ENCODE measurements at regions not wholly inside any gene's neighbourhood (a gene's known extent, or its start where the extent isn't known, plus 50 kb on each side); places are given as distances from the start of the nearest gene placed in this dataset.
"Not testable (repeated sequence)": the region's sequence is repeated elsewhere in the genome, so short reads cannot be mapped to it uniquely, and the experiment has no call there.

DNA sequence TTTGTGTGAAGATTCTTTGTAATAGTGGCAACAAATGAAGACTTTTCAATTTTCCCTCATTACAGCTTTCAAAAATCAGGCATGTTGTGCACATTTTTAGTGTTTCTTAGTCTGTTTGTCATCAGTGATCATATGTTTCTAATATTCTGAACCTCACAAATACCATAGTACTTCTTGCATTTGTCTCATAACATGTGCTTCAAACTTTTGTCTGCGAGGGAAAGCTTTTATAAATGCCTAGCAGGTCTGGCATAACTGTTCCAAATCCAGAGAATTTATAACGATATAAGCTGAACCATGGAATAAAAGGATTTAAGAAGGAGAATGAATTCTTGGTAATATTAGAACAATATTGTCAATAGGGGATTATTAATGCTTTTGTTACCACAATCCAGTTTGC, 670.2 kb downstream of the RFPL4B start:
- Histone ChIP-seq H3K36me3 (ENCODE audit: control insufficient read depth, insufficient read depth, low read length) (no peaks in the 10 kb centered on the region), H3K4me1 (ENCODE audit: control insufficient read depth, insufficient read depth, low read length, poor library complexity, severe bottlenecking) (peaks cover 6% of the 10 kb centered on the region), H3K9me3 (ENCODE audit: control insufficient read depth, low read length) (no peaks in the 10 kb centered on the region), H3K27ac (ENCODE audit: low read depth, low read length, severe bottlenecking) (no peak overlapping the region), H3K4me3 (ENCODE audit: extremely low read depth, insufficient read depth, low read length, poor library complexity, severe bottlenecking) (no peak overlapping the region)
- 92 to 100% methylated on average over 2 of the region's 2 CpGs for WGBS, 2 experiments (ENCODE audit: insufficient coverage in 2 of 2)

DNA sequence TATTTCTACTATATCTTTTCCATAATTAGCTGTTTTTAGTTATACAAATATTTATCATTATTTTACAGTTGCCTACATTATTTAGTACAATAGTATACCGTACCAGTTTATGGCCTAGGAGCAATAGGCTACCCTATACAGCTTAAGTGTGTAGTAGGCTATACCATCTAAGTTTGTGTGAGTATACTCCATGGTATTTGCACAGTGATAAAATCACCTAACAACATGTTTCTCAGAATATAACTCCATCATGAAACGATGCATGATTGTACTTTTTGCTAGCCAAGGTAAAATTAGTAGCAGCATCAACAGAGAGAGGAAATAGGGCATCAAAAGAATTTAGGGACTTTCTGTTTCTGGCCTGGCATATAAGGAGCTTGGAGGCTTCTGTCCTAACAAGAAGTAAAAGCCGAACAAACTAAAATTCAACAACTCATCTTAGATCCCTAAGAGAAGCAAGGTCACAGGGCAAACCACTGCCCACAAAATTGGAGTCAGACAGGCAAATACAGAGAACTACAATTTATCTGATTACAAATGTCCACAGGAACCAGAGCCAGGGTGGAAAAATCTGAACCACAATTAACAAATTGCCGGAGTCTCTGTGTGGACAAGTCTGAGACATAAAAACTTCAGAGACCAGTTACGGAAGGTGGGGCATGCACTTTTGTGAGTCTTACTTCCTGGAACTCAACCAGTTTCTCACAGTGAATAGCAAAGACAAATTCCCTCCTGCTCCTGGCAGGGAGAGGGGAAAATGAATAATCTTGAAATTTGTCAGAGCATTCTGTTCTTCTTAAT, 671.4 kb downstream of the RFPL4B start:
- no peaks in the 10 kb centered on the region for H3K36me3 ChIP-seq (ENCODE audit: control insufficient read depth, insufficient read depth, low read length)
- H3K9me3 ChIP-seq (ENCODE audit: control insufficient read depth, low read length) = no peaks in the 10 kb centered on the region
- 82 to 90% methylated on average over 2 to 3 of the region's 5 CpGs for WGBS, 2 experiments (ENCODE audit: insufficient coverage in 2 of 2)
- no peak overlapping the region for H3K4me3 ChIP-seq (ENCODE audit: extremely low read depth, insufficient read depth, low read length, poor library complexity, severe bottlenecking)
- peak overlapping the region; percentile 71 for H3K27ac ChIP-seq (ENCODE audit: low read depth, low read length, severe bottlenecking)
- H3K4me1 ChIP-seq (ENCODE audit: control insufficient read depth, insufficient read depth, low read length, poor library complexity, severe bottlenecking) = peaks cover 6% of the 10 kb centered on the region

DNA sequence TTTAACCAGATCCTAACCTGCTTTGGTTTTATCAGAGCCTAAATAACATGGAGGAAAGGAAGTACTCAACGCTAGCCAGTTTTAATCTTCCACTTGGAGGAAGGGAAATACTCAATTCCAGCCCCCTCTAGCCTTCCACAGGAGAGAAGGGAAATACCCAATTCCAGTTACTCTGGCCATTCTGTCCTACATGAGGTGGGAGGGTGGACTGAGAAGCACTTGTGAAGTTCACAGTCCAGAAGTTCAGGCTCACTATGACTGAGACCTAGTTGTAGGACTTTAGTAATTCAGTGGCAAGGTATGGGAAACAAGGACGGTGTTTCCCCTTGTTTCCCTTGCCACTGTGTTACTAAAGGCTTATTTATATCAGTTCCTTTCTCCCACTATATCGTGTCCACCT, 672.0 kb downstream of the RFPL4B start:
- Histone ChIP-seq H3K9me3 (ENCODE audit: control insufficient read depth, low read length) (no peaks in the 10 kb centered on the region), H3K4me3 (ENCODE audit: extremely low read depth, insufficient read depth, low read length, poor library complexity, severe bottlenecking) (no peak overlapping the region), H3K27ac (ENCODE audit: low read depth, low read length, severe bottlenecking) (peak overlapping the region; percentile 71), H3K4me1 (ENCODE audit: control insufficient read depth, insufficient read depth, low read length, poor library complexity, severe bottlenecking) (peaks cover 6% of the 10 kb centered on the region), H3K36me3 (ENCODE audit: control insufficient read depth, insufficient read depth, low read length) (no peaks in the 10 kb centered on the region)
- 100% methylated on average over 2 of the region's 3 CpGs; no CpG with 5 or more reads in 1 of the 2 experiments for WGBS, 2 experiments (ENCODE audit: insufficient coverage in 2 of 2)

DNA sequence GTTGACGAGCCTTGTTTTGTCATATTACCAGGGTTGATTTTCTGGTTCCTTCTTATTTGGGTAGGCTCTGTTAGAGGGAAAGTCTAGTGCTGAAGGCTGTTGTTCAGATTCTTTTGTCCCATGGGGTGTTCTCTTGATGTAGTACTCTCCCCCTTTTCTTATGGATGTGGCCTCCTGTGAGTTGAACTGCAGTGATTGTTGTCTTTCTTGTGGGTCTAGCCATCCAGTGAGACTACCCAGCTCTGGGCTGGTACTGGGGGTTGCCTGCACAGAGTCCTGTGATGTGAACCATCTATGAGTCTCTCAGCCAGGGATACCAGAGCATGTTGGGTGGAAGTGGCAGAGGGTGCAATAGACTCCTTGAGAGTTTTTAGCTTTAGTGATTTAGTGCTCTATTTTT, 680.6 kb downstream of the RFPL4B start:
- Histone ChIP-seq H3K4me1 (ENCODE audit: control insufficient read depth, insufficient read depth, low read length, poor library complexity, severe bottlenecking) (no peaks in the 10 kb centered on the region), H3K36me3 (ENCODE audit: control insufficient read depth, insufficient read depth, low read length) (no peaks in the 10 kb centered on the region), H3K4me3 (ENCODE audit: extremely low read depth, insufficient read depth, low read length, poor library complexity, severe bottlenecking) (no peak overlapping the region), H3K27ac (ENCODE audit: low read depth, low read length, severe bottlenecking) (no peak overlapping the region), H3K9me3 (ENCODE audit: control insufficient read depth, low read length) (no peaks in the 10 kb centered on the region)
- 83% methylated on average over 1 of the region's 1 CpG; no CpG with 5 or more reads in 1 of the 2 experiments for WGBS, 2 experiments (ENCODE audit: insufficient coverage in 2 of 2)

DNA sequence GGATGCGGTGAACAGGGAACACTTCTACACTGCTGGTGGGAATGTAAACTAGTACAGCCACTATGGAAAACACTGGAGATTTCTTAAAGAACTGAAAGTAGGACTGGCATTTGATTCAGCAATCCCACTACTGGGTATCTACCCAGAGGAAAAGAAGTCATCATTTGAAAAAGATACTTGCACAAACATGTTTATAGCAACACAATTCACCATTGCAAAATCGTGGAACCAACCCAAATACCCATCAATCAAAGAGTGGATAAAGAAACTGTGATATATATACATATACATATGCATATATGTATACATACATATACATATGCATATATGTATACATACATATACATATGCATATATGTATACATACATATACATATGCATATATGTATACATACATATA, 682.0 kb downstream of the RFPL4B start:
- H3K9me3 ChIP-seq (ENCODE audit: control insufficient read depth, low read length); H3K36me3 ChIP-seq (ENCODE audit: control insufficient read depth, insufficient read depth, low read length); H3K4me1 ChIP-seq (ENCODE audit: control insufficient read depth, insufficient read depth, low read length, poor library complexity, severe bottlenecking); H3K27ac ChIP-seq (ENCODE audit: low read depth, low read length, severe bottlenecking); H3K4me3 ChIP-seq (ENCODE audit: extremely low read depth, insufficient read depth, low read length, poor library complexity, severe bottlenecking): not testable (repeated sequence)
- no CpG with 5 or more reads among the region's 2 CpGs for WGBS, 2 experiments (ENCODE audit: insufficient coverage in 2 of 2)

DNA sequence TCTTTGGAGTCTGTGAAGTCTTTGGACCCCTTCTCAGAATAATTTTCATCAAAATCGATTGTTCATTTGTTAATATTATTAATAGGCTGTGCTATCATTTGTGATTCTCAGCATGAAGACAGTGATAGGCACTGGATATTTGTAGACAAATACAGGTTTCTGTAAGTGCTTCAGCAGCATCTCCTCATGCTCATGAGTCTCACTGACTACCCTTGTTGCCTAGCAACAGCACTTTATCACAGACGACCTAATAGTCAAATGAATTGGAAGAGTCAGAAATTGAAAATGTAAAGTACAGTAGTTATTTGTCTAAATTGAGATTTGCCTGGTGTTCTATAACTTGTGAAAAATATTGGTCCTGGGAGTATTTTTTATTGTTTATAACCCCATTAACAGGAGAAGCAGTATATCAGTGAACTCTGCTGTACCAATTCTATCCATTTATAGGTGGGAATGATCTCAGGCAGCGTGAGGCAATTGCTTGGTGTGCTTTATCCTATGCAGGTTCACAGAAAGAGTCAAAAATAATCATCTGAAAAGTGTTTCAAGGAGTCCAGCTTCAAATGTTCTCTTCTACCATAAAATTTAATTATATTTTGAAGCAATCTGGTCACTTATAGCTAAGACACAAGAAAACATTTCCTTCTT, 684.6 kb downstream of the RFPL4B start:
- Histone ChIP-seq H3K9me3 (ENCODE audit: control insufficient read depth, low read length) (no peaks in the 10 kb centered on the region), H3K36me3 (ENCODE audit: control insufficient read depth, insufficient read depth, low read length) (no peaks in the 10 kb centered on the region), H3K4me3 (ENCODE audit: extremely low read depth, insufficient read depth, low read length, poor library complexity, severe bottlenecking) (no peak overlapping the region), H3K4me1 (ENCODE audit: control insufficient read depth, insufficient read depth, low read length, poor library complexity, severe bottlenecking) (peaks cover 2% of the 10 kb centered on the region), H3K27ac (ENCODE audit: low read depth, low read length, severe bottlenecking) (no peak overlapping the region)
- 40% methylated on average over 1 of the region's 3 CpGs; no CpG with 5 or more reads in 1 of the 2 experiments for WGBS, 2 experiments (ENCODE audit: insufficient coverage in 2 of 2)

DNA sequence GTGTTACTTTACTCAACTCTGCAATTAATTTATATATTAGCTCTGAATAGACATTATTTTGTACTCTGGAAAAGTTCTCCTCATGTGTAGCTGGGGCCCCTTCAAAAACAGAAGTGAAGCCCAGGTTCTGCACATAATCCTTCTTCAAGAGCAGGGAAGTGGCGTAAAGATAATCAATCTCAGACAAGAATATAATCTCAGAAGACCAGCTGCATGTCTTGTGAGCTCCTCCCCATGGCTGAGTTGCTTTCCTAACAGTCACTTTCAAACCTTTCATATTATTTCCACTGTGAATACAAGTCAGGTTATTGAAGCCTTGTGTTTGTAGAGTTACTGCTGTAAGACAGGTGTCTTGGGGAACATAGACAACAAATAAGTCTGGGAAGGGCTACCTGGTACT, 691.9 kb downstream of the RFPL4B start:
- H3K27ac ChIP-seq (ENCODE audit: low read depth, low read length, severe bottlenecking) = no peak overlapping the region
- WGBS, 2 experiments (ENCODE audit: insufficient coverage in 2 of 2) = 100% methylated on average over 1 of the region's 1 CpG; no CpG with 5 or more reads in 1 of the 2 experiments
- no peaks in the 10 kb centered on the region for H3K9me3 ChIP-seq (ENCODE audit: control insufficient read depth, low read length)
- peaks cover 2% of the 10 kb centered on the region for H3K4me1 ChIP-seq (ENCODE audit: control insufficient read depth, insufficient read depth, low read length, poor library complexity, severe bottlenecking)
- H3K36me3 ChIP-seq (ENCODE audit: control insufficient read depth, insufficient read depth, low read length) = no peaks in the 10 kb centered on the region
- H3K4me3 ChIP-seq (ENCODE audit: extremely low read depth, insufficient read depth, low read length, poor library complexity, severe bottlenecking) = no peak overlapping the region

DNA sequence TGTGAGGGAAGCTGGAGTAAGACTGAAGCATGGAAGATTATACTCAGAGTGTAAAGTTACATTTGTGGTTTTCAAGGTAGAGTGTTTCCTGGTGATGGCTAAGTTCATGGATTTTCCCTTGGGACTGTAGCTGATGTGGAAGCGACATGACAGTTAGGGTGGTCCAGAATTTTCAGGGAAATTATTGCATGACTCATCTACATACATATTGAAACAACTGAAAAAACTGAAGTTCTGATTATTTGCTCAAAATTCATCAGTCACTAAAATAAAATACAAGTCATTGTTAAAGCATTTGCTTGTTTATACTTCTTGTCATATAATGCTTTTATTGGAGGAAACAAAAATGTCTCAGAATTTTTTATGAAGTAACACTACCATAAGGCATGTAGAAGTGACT, 700.0 kb downstream of the RFPL4B start:
- Histone ChIP-seq H3K9me3 (ENCODE audit: control insufficient read depth, low read length) (no peaks in the 10 kb centered on the region), H3K36me3 (ENCODE audit: control insufficient read depth, insufficient read depth, low read length) (no peaks in the 10 kb centered on the region), H3K4me1 (ENCODE audit: control insufficient read depth, insufficient read depth, low read length, poor library complexity, severe bottlenecking) (peaks cover 7% of the 10 kb centered on the region), H3K4me3 (ENCODE audit: extremely low read depth, insufficient read depth, low read length, poor library complexity, severe bottlenecking) (no peak overlapping the region), H3K27ac (ENCODE audit: low read depth, low read length, severe bottlenecking) (no peak overlapping the region)
- no CpG with 5 or more reads among the region's 1 CpG for WGBS, 2 experiments (ENCODE audit: insufficient coverage in 2 of 2)

DNA sequence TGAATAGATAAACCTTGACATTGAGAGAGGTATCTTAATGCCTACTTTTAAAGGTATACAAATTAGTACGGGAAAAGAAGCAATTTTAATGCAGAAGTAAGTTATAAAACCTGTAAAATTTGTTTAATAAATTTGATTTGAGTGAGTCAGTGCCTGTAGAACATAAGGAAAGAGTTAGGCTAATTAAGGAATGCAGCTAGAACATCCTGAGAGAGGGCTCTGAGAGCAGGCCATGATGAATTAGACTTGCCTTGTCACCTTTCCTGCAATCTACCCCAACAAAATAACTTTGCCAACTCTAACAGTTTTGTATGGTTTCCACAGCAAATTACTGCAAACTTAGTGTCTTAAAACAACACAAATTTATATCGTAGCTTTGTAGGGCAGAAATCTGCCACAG, 700.8 kb downstream of the RFPL4B start:
- Histone ChIP-seq H3K36me3 (ENCODE audit: control insufficient read depth, insufficient read depth, low read length) (no peaks in the 10 kb centered on the region), H3K27ac (ENCODE audit: low read depth, low read length, severe bottlenecking) (no peak overlapping the region), H3K4me1 (ENCODE audit: control insufficient read depth, insufficient read depth, low read length, poor library complexity, severe bottlenecking) (peaks cover 7% of the 10 kb centered on the region), H3K9me3 (ENCODE audit: control insufficient read depth, low read length) (no peaks in the 10 kb centered on the region), H3K4me3 (ENCODE audit: extremely low read depth, insufficient read depth, low read length, poor library complexity, severe bottlenecking) (no peak overlapping the region)
- WGBS, 2 experiments (ENCODE audit: insufficient coverage in 2 of 2) = 85 to 96% methylated on average over 2 of the region's 2 CpGs

DNA sequence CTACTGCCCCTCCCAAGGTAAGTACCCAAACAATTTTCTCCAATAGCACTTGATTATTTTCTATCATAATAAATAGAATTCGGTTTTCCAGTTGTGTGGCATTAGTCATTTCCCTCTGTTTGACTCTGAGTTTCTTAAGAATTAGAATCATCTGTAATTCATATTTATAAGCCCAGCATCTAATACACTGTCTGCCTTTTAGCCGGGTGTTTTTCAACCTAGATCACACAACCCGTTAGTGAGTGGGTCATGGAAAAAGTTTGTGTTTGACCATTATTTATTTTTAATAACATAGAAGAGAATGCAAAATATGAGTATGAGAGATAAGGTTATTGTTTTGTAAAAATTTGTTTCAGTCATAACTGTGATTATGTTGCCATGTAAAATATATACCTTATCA, 701.6 kb downstream of the RFPL4B start:
- Histone ChIP-seq H3K36me3 (ENCODE audit: control insufficient read depth, insufficient read depth, low read length) (no peaks in the 10 kb centered on the region), H3K4me3 (ENCODE audit: extremely low read depth, insufficient read depth, low read length, poor library complexity, severe bottlenecking) (no peak overlapping the region), H3K9me3 (ENCODE audit: control insufficient read depth, low read length) (no peaks in the 10 kb centered on the region), H3K4me1 (ENCODE audit: control insufficient read depth, insufficient read depth, low read length, poor library complexity, severe bottlenecking) (peaks cover 7% of the 10 kb centered on the region), H3K27ac (ENCODE audit: low read depth, low read length, severe bottlenecking) (no peak overlapping the region)
- WGBS, 2 experiments (ENCODE audit: insufficient coverage in 2 of 2) = no CpG with 5 or more reads among the region's 3 CpGs

DNA sequence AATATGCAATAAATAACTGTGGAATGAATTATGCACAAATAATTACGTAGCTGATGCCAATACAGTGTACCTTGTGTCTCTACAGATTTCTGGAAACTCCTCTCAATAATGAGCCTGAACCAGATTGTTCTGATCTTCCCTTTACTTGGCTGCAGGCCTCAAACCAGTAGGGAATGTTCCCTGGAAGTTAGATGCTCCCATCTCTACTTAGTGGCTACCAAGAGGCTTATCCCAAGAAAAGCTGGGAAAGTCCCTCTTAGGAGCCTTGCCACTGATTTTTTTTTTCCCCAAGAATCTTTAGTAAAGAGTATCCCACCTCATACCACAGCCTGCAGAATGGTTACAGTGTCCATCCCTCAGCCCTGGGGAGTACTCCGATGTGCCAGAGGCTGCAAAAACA, 702.1 kb downstream of the RFPL4B start:
- WGBS, 2 experiments (ENCODE audit: insufficient coverage in 2 of 2) = 100% methylated on average over 1 of the region's 2 CpGs
- peaks cover 7% of the 10 kb centered on the region for H3K4me1 ChIP-seq (ENCODE audit: control insufficient read depth, insufficient read depth, low read length, poor library complexity, severe bottlenecking)
- H3K9me3 ChIP-seq (ENCODE audit: control insufficient read depth, low read length) = no peaks in the 10 kb centered on the region
- no peak overlapping the region for H3K27ac ChIP-seq (ENCODE audit: low read depth, low read length, severe bottlenecking)
- no peaks in the 10 kb centered on the region for H3K36me3 ChIP-seq (ENCODE audit: control insufficient read depth, insufficient read depth, low read length)
- H3K4me3 ChIP-seq (ENCODE audit: extremely low read depth, insufficient read depth, low read length, poor library complexity, severe bottlenecking) = no peak overlapping the region
